ENCODE measurements at regions not wholly inside any gene's neighbourhood (a gene's known extent, or its start where the extent isn't known, plus 50 kb on each side); places are given as distances from the start of the nearest gene placed in this dataset.
"Not testable (repeated sequence)": the region's sequence is repeated elsewhere in the genome, so short reads cannot be mapped to it uniquely, and the experiment has no call there.

- no peaks in the 10 kb centered on the region for H3K9me3 ChIP-seq
- H3K4me3 ChIP-seq = no peak overlapping the region
- H3K27ac ChIP-seq = no peak overlapping the region
- no peaks in the 10 kb centered on the region for H3K27me3 ChIP-seq
- DNase-seq = no peak
- TF ChIP-seq CTCF (IDR thresholded peaks at IDR 0.05) = no peak
- no peak for ATAC-seq
- H3K36me3 ChIP-seq = no peaks in the 10 kb centered on the region
- intact Hi-C loops (cut with DNase I) = no loop called here
- no peaks in the 10 kb centered on the region for H3K4me1 ChIP-seq
Measured at GRCh38 chr4:189525304-189525703, 415.4 kb upstream of the FRG1 start.

GRCh38 chr4:189530848-189531247, 409.8 kb upstream of the FRG1 start:
- H3K4me3 ChIP-seq = no peak overlapping the region
- intact Hi-C loops (cut with DNase I) = no loop called here
- no peaks in the 10 kb centered on the region for H3K4me1 ChIP-seq
- no peak for TF ChIP-seq CTCF (IDR thresholded peaks at IDR 0.05)
- DNase-seq = no peak
- peaks cover 15% of the 10 kb centered on the region for H3K9me3 ChIP-seq
- no peak for ATAC-seq
- H3K27ac ChIP-seq = no peak overlapping the region
- no peaks in the 10 kb centered on the region for H3K36me3 ChIP-seq
- H3K27me3 ChIP-seq = no peaks in the 10 kb centered on the region

- intact Hi-C loops (cut with DNase I) = no loop called here
- Histone ChIP-seq H3K4me3 (no peak overlapping the region), H3K27me3 (no peaks in the 10 kb centered on the region), H3K9me3 (peaks cover 15% of the 10 kb centered on the region), H3K27ac (no peak overlapping the region), H3K4me1 (no peaks in the 10 kb centered on the region), H3K36me3 (no peaks in the 10 kb centered on the region)
- TF ChIP-seq CTCF (IDR thresholded peaks at IDR 0.05) = no peak
- DNase-seq (no peak), ATAC-seq (no peak)
Measured at GRCh38 chr4:189533603-189534002, 407.1 kb upstream of the FRG1 start.

- ATAC-seq (no peak), DNase-seq (no peak)
- Histone ChIP-seq H3K4me3 (no peak overlapping the region), H3K27ac (no peak overlapping the region), H3K4me1 (no peaks in the 10 kb centered on the region), H3K36me3 (no peaks in the 10 kb centered on the region), H3K9me3 (no peaks in the 10 kb centered on the region), H3K27me3 (no peaks in the 10 kb centered on the region)
- intact Hi-C loops (cut with DNase I) = no loop called here
- no peak for TF ChIP-seq CTCF (IDR thresholded peaks at IDR 0.05)
Measured at GRCh38 chr4:189547559-189547958, 393.1 kb upstream of the FRG1 start.

GRCh38 chr4:189548484-189549125, 392.1 kb upstream of the FRG1 start:
- DNase-seq = no peak
- H3K4me1 ChIP-seq = no peaks in the 10 kb centered on the region
- ATAC-seq = no peak
- H3K27me3 ChIP-seq = no peaks in the 10 kb centered on the region
- no peaks in the 10 kb centered on the region for H3K36me3 ChIP-seq
- intact Hi-C loops (cut with DNase I) = no loop called here
- H3K9me3 ChIP-seq = no peaks in the 10 kb centered on the region
- H3K27ac ChIP-seq = no peak overlapping the region
- no peak overlapping the region for H3K4me3 ChIP-seq
- no peak for TF ChIP-seq CTCF (IDR thresholded peaks at IDR 0.05)

- H3K36me3 ChIP-seq; H3K9me3 ChIP-seq; H3K27ac ChIP-seq; DNase-seq; intact Hi-C loops (cut with DNase I); ATAC-seq; H3K27me3 ChIP-seq; H3K4me3 ChIP-seq; H3K4me1 ChIP-seq: not testable (repeated sequence)
Measured at GRCh38 chr4:189551931-189552670, 388.6 kb upstream of the FRG1 start.

- H3K9me3 ChIP-seq; DNase-seq; H3K27me3 ChIP-seq; H3K36me3 ChIP-seq; H3K4me1 ChIP-seq; ATAC-seq; intact Hi-C loops (cut with DNase I); H3K27ac ChIP-seq; H3K4me3 ChIP-seq: not testable (repeated sequence)
Measured at GRCh38 chr4:189560605-189561004, 380.1 kb upstream of the FRG1 start.

- DNase-seq; H3K27ac ChIP-seq; H3K9me3 ChIP-seq; intact Hi-C loops (cut with DNase I); H3K36me3 ChIP-seq; ATAC-seq; H3K4me3 ChIP-seq; H3K4me1 ChIP-seq; H3K27me3 ChIP-seq: not testable (repeated sequence)
Measured at GRCh38 chr4:189563751-189564150, 376.9 kb upstream of the FRG1 start.

- H3K4me3 ChIP-seq; H3K27ac ChIP-seq; H3K27me3 ChIP-seq; H3K36me3 ChIP-seq; DNase-seq; H3K9me3 ChIP-seq; ATAC-seq; intact Hi-C loops (cut with DNase I); H3K4me1 ChIP-seq: not testable (repeated sequence)
Measured at GRCh38 chr4:189566271-189566670, 374.4 kb upstream of the FRG1 start.
